ENCODE measurements at regions not wholly inside any gene's neighbourhood (a gene's known extent, or its start where the extent isn't known, plus 50 kb on each side); places are given as distances from the start of the nearest gene placed in this dataset.

DNA sequence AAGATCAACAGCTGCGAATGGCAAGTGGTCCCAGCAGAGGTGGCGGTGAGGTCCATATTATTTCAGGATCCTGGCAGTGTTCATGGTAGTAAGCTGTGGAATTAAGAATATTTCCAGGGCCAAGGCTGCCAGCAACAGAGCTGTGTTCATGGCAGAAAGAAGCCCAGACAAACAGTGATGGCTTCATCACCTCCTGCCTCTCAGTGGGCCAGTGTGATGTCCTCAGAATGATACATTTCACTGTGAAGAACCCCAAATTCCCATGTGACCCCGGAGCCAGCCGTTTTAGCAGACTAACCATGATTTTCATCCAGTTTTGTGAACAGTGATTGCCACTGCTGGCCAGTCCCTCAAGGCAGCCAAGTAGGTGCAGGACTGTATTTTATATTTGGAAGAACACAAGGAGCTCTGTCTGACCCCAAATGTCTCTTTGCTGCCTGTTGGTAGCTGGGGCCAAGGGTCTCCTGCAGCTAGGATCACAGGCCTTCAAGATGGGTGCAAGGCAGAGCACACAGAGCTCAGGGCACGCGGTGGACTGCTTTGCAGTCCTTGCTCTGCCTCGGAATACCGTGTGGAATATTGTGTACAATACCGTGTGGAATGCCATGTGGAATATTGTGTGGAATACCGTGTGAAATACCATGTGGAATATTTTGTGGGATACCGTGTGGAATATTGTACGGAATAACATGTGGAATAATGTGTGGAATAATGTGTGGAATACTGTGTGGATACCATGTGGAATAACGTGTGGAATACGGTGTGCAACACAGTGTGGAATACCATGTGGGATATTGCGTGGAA, 132.3 kb upstream of the CHST15 start:
- no peak overlapping the region for H3K4me3 Mint-ChIP-seq (ENCODE audit: unreplicated experiment)
- peaks cover 25% of the 10 kb centered on the region for H3K9me3 Mint-ChIP-seq (ENCODE audit: low read depth)
- no peak for DNase-seq (ENCODE audit: low spot score)
- H3K4me1 Mint-ChIP-seq (ENCODE audit: low read depth): peaks cover 42% of the 10 kb centered on the region
- no peaks in the 10 kb centered on the region for H3K36me3 Mint-ChIP-seq (ENCODE audit: low read depth)
- TF ChIP-seq, protein P1, sequence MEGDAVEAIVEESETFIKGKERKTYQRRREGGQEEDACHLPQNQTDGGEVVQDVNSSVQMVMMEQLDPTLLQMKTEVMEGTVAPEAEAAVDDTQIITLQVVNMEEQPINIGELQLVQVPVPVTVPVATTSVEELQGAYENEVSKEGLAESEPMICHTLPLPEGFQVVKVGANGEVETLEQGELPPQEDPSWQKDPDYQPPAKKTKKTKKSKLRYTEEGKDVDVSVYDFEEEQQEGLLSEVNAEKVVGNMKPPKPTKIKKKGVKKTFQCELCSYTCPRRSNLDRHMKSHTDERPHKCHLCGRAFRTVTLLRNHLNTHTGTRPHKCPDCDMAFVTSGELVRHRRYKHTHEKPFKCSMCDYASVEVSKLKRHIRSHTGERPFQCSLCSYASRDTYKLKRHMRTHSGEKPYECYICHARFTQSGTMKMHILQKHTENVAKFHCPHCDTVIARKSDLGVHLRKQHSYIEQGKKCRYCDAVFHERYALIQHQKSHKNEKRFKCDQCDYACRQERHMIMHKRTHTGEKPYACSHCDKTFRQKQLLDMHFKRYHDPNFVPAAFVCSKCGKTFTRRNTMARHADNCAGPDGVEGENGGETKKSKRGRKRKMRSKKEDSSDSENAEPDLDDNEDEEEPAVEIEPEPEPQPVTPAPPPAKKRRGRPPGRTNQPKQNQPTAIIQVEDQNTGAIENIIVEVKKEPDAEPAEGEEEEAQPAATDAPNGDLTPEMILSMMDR (IDR thresholded peaks at IDR 0.05): no peak
- peaks cover 2% of the 10 kb centered on the region for H3K27me3 Mint-ChIP-seq (ENCODE audit: low read depth)
- peak overlapping the region; percentile 49 for H3K27ac Mint-ChIP-seq (ENCODE audit: unreplicated experiment)

- Mint-ChIP-seq H3K36me3 (ENCODE audit: low read depth) (no peaks in the 10 kb centered on the region), H3K4me3 (ENCODE audit: unreplicated experiment) (no peak overlapping the region), H3K9me3 (ENCODE audit: low read depth) (peaks cover 25% of the 10 kb centered on the region), H3K4me1 (ENCODE audit: low read depth) (peaks cover 47% of the 10 kb centered on the region), H3K27me3 (ENCODE audit: low read depth) (peaks cover 2% of the 10 kb centered on the region), H3K27ac (ENCODE audit: unreplicated experiment) (peak overlapping the region; percentile 66)
- TF ChIP-seq, protein P1 (IDR thresholded peaks at IDR 0.05): no peak
- DNase-seq (ENCODE audit: low spot score): no peak
Measured at GRCh38 chr10:124225029-124225466, 131.7 kb upstream of the CHST15 start.

- Mint-ChIP-seq H3K27ac (ENCODE audit: unreplicated experiment) (peak overlapping the region; percentile 66), H3K9me3 (ENCODE audit: low read depth) (peaks cover 21% of the 10 kb centered on the region), H3K27me3 (ENCODE audit: low read depth) (peaks cover 2% of the 10 kb centered on the region), H3K36me3 (ENCODE audit: low read depth) (no peaks in the 10 kb centered on the region), H3K4me1 (ENCODE audit: low read depth) (peaks cover 47% of the 10 kb centered on the region), H3K4me3 (ENCODE audit: unreplicated experiment) (no peak overlapping the region)
- TF ChIP-seq, protein P1 (IDR thresholded peaks at IDR 0.05): no peak
- DNase-seq (ENCODE audit: low spot score): no peak
Measured at GRCh38 chr10:124224331-124225028, 131.1 kb upstream of the CHST15 start.

GRCh38 chr10:124223711-124224085, 130.3 kb upstream of the CHST15 start:
- Mint-ChIP-seq H3K4me3 (ENCODE audit: unreplicated experiment) (no peak overlapping the region), H3K36me3 (ENCODE audit: low read depth) (no peaks in the 10 kb centered on the region), H3K27ac (ENCODE audit: unreplicated experiment) (no peak overlapping the region), H3K27me3 (ENCODE audit: low read depth) (peaks cover 5% of the 10 kb centered on the region), H3K9me3 (ENCODE audit: low read depth) (peaks cover 16% of the 10 kb centered on the region), H3K4me1 (ENCODE audit: low read depth) (peaks cover 47% of the 10 kb centered on the region)
- TF ChIP-seq, protein P1 (IDR thresholded peaks at IDR 0.05): no peak
- no peak for DNase-seq (ENCODE audit: low spot score)

DNA sequence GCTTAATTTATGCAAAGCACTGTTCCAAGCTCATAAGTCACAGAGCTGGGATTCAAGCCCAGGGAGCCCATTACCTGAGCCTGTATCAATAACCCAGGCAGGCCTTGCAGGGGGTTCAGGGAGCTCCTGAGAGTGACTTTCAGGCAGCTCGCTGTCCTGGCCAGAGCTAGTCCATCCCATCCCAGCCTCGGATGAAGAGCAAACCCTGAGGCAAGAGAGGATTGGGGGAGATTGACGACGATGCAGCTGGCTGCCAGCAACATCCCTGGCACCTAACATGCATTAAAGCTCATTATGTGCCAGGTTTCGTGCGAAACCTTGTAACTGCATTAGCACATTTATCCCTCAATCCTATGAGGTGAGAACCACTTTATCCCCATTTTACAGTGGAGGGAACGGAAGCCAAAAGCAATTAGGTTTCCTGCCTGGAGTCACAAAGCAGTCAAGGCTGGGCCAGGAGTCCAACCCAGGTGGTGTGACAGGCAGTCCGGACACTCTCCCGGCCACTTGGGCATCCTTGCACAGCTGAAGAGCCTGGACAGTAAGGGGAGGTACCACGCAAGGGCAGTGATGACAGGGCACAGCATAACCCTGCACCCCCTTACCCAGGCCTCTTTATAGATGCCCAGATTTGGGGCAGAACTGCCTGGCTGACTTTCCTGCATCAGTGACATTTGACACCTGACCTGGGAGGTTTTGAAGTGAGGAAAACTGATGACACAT, 129.8 kb upstream of the CHST15 start:
- no peak overlapping the region for H3K4me3 Mint-ChIP-seq (ENCODE audit: unreplicated experiment)
- TF ChIP-seq, protein P1 (IDR thresholded peaks at IDR 0.05): no peak
- no peaks in the 10 kb centered on the region for H3K36me3 Mint-ChIP-seq (ENCODE audit: low read depth)
- peaks cover 5% of the 10 kb centered on the region for H3K27me3 Mint-ChIP-seq (ENCODE audit: low read depth)
- peaks cover 47% of the 10 kb centered on the region for H3K4me1 Mint-ChIP-seq (ENCODE audit: low read depth)
- H3K27ac Mint-ChIP-seq (ENCODE audit: unreplicated experiment): no peak overlapping the region
- H3K9me3 Mint-ChIP-seq (ENCODE audit: low read depth): peaks cover 16% of the 10 kb centered on the region
- DNase-seq (ENCODE audit: low spot score): no peak
